HL-60 (cell line): ENCODE measurements at regions not wholly inside any gene's neighbourhood (a gene's known extent, or its start where the extent isn't known, plus 50 kb on each side); places are given as distances from the start of the nearest gene placed in this dataset.

Experiments used
- DNase-seq, 2 experiments: peaks; one replicate each; pipeline ENCODE4 v3.0.0-alpha.2; 2010 to 2020; ENCODE audit warnings: low read depth in 1 of 2, low spot score in 1 of 2
- H3K27ac ChIP-seq: fragments of 250-450 bp; sonication (Bioruptor Pico); replicated peaks from 2 replicates; pipeline ENCODE4 v1.5.1; 2020; ENCODE audit warnings: mild to moderate bottlenecking, moderate library complexity
- H3K27me3 ChIP-seq: fragments of 250-450 bp; sonication (Bioruptor Pico); 2 replicates; pipeline ENCODE4 v1.5.1; 2021; ENCODE audit warnings: mild to moderate bottlenecking, moderate library complexity; ENCODE audit not compliant: insufficient read depth, poor library complexity, severe bottlenecking
- H3K4me3 ChIP-seq: replicated peaks from 2 replicates; pipeline ENCODE4 v1.5.1; 2011; ENCODE audit warnings: mild to moderate bottlenecking, control low read depth, low read length; ENCODE audit not compliant: insufficient read depth
- CTCF ChIP-seq: IDR thresholded peaks from one replicate; pipeline ENCODE4 v1.5.1; 2011; ENCODE audit warnings: low read length, control low read depth, inconsistent platforms; ENCODE audit not compliant: insufficient read depth
- GABPA ChIP-seq: IDR thresholded peaks from 2 replicates; pipeline ENCODE4 v1.6.1; 2012; ENCODE audit warnings: low read depth
- POLR2AphosphoS5 ChIP-seq: IDR thresholded peaks from 2 replicates; pipeline ENCODE4 v1.6.1; 2012; ENCODE audit warnings: low read depth
- REST ChIP-seq: IDR thresholded peaks from 2 replicates; pipeline ENCODE4 v1.6.1; 2012; ENCODE audit warnings: low read depth; ENCODE audit not compliant: insufficient replicate concordance
- SPI1 ChIP-seq: IDR thresholded peaks from 2 replicates; pipeline ENCODE4 v1.6.1; 2012; ENCODE audit warnings: low read depth, mild to moderate bottlenecking, borderline replicate concordance

- Histone ChIP-seq H3K4me3 (no peak overlapping the region), H3K27me3 (peaks cover 2% of the 10 kb centered on the region), H3K27ac (no peak overlapping the region)
- no peak for TF ChIP-seq REST
- no peak for TF ChIP-seq POLR2AphosphoS5
- no peak for TF ChIP-seq GABPA
- no peak for TF ChIP-seq CTCF
- TF ChIP-seq SPI1, result no peak
- DNase-seq, result no peak
Measured at GRCh38 chr20:4476903-4477500, 209.3 kb upstream of the PRNP start.

- no peak for TF ChIP-seq POLR2AphosphoS5
- no peak for TF ChIP-seq GABPA
- no peak for TF ChIP-seq SPI1
- no peak for TF ChIP-seq CTCF
- TF ChIP-seq REST, result no peak
- H3K27ac ChIP-seq, result no peak overlapping the region
Measured at GRCh38 chr20:4472906-4473305, 213.3 kb upstream of the PRNP start.

GRCh38 chr20:4471221-4471620 is 215.0 kb upstream of the PRNP start:
- no peak for DNase-seq
- TF ChIP-seq GABPA (no peak), REST (no peak), POLR2AphosphoS5 (no peak), SPI1 (no peak), CTCF (no peak)
- no peak overlapping the region for H3K4me3 ChIP-seq
- H3K27me3 ChIP-seq, result peaks cover 2% of the 10 kb centered on the region
- H3K27ac ChIP-seq, result no peak overlapping the region

More at GRCh38 chr20:4472906-4473305, 213.3 kb upstream of the PRNP start:
- H3K27me3 ChIP-seq, result peaks cover 2% of the 10 kb centered on the region
- DNase-seq, result no peak
- no peak overlapping the region for H3K4me3 ChIP-seq
